GM18505 (cell line): ENCODE measurements at regions not wholly inside any gene's neighbourhood (a gene's known extent, or its start where the extent isn't known, plus 50 kb on each side); places are given as distances from the start of the nearest gene placed in this dataset.
"Not testable (repeated sequence)": the region's sequence is repeated elsewhere in the genome, so short reads cannot be mapped to it uniquely, and the experiment has no call there.

Source experiments
- ATAC-seq: cut with Tn5 transposase; IDR thresholded peaks from one replicate; pipeline ENCODE4 v1.9.1; 2021; ENCODE audit not compliant: unreplicated experiment
- POLR2A ChIP-seq: IDR thresholded peaks from 4 replicates; pipeline ENCODE4 v1.6.1; 2011; ENCODE audit warnings: borderline replicate concordance; ENCODE audit not compliant: insufficient read depth, insufficient read length; ENCODE audit errors: extremely low read depth

- ATAC-seq = no peak
- TF ChIP-seq POLR2A = no peak
These were observed 555.2 kb downstream of the STK39 start for GRCh38 chr2:167692191-167692590.

- TF ChIP-seq POLR2A = no peak
- ATAC-seq = no peak
These were observed 558.0 kb downstream of the STK39 start for GRCh38 chr2:167689444-167689843.

GRCh38 chr2:167686691-167687090 is 560.7 kb downstream of the STK39 start:
- no peak for TF ChIP-seq POLR2A
- no peak for ATAC-seq

- no peak for ATAC-seq
- no peak for TF ChIP-seq POLR2A
These were observed 566.0 kb downstream of the STK39 start for GRCh38 chr2:167681234-167682015.

- no peak for TF ChIP-seq POLR2A
- ATAC-seq = no peak
These were observed 569.2 kb downstream of the STK39 start for GRCh38 chr2:167678158-167678557.

GRCh38 chr2:167675906-167676305 is 571.5 kb downstream of the STK39 start:
- no peak for TF ChIP-seq POLR2A
- ATAC-seq = no peak

- TF ChIP-seq POLR2A = no peak
- ATAC-seq = no peak
These were observed 576.8 kb downstream of the STK39 start for GRCh38 chr2:167670588-167670987.

- no peak for ATAC-seq
- TF ChIP-seq POLR2A = no peak
These were observed 594.3 kb downstream of the STK39 start for GRCh38 chr2:167653131-167653530.

GRCh38 chr2:167652401-167652800 is 595.0 kb downstream of the STK39 start:
- no peak for ATAC-seq
- TF ChIP-seq POLR2A = no peak

GRCh38 chr2:167651406-167652151 is 595.8 kb downstream of the STK39 start:
- no peak for ATAC-seq

GRCh38 chr2:167646557-167646956 is 600.8 kb downstream of the STK39 start:
- no peak for TF ChIP-seq POLR2A
- no peak for ATAC-seq

More at GRCh38 chr2:167651406-167652151, 595.8 kb downstream of the STK39 start:
- no peak for TF ChIP-seq POLR2A

GRCh38 chr2:167640096-167640495 is 607.3 kb downstream of the STK39 start:
- TF ChIP-seq POLR2A = no peak
- ATAC-seq = no peak

GRCh38 chr2:167637741-167638140 is 609.7 kb downstream of the STK39 start:
- TF ChIP-seq POLR2A = no peak
- no peak for ATAC-seq

- not testable (repeated sequence) for ATAC-seq
These were observed 615.1 kb downstream of the STK39 start for GRCh38 chr2:167632271-167632670.

GRCh38 chr2:167626961-167627360 is 620.4 kb downstream of the STK39 start:
- no peak for ATAC-seq

GRCh38 chr2:167626301-167626700 is 621.1 kb downstream of the STK39 start:
- no peak for ATAC-seq
- no peak for TF ChIP-seq POLR2A

More at GRCh38 chr2:167626961-167627360, 620.4 kb downstream of the STK39 start:
- TF ChIP-seq POLR2A = no peak
